HL-60 (cell line): ENCODE measurements at regions not wholly inside any gene's neighbourhood (a gene's known extent, or its start where the extent isn't known, plus 50 kb on each side); places are given as distances from the start of the nearest gene placed in this dataset.

Experiments
- CTCF ChIP-seq: IDR thresholded peaks from one replicate; pipeline ENCODE4 v1.5.1; 2011; ENCODE audit warnings: low read length, control low read depth, inconsistent platforms; ENCODE audit not compliant: insufficient read depth
- GABPA ChIP-seq: IDR thresholded peaks from 2 replicates; pipeline ENCODE4 v1.6.1; 2012; ENCODE audit warnings: low read depth
- POLR2AphosphoS5 ChIP-seq: IDR thresholded peaks from 2 replicates; pipeline ENCODE4 v1.6.1; 2012; ENCODE audit warnings: low read depth
- SPI1 ChIP-seq: IDR thresholded peaks from 2 replicates; pipeline ENCODE4 v1.6.1; 2012; ENCODE audit warnings: low read depth, mild to moderate bottlenecking, borderline replicate concordance
- TF ChIP-seq, protein P1 (sequence below): IDR thresholded peaks from 2 replicates; pipeline ENCODE4 v1.6.1; 2012; ENCODE audit warnings: low read depth; ENCODE audit not compliant: insufficient replicate concordance

DNA sequence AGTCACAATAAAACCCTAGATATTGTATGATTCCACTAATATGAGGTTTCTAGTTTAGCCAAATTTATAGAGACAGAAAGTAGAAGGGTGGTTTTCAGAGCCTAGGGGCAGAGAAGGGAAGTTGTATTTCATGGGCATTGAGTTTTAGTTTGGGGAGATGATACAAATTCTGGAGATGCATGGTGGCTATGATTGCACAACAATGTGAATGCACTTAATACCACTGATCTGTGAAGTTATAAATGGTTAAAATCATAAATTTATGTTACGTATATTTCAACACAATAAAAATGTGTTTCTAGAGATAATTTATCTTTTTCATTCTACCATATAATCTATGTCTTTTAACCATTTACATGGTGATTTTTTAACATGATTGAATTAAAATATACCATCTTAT is 779.3 kb upstream of the BRINP3 start:
- TF ChIP-seq CTCF (no peak), POLR2AphosphoS5 (no peak), GABPA (no peak), SPI1 (no peak)
- TF ChIP-seq, protein P1, sequence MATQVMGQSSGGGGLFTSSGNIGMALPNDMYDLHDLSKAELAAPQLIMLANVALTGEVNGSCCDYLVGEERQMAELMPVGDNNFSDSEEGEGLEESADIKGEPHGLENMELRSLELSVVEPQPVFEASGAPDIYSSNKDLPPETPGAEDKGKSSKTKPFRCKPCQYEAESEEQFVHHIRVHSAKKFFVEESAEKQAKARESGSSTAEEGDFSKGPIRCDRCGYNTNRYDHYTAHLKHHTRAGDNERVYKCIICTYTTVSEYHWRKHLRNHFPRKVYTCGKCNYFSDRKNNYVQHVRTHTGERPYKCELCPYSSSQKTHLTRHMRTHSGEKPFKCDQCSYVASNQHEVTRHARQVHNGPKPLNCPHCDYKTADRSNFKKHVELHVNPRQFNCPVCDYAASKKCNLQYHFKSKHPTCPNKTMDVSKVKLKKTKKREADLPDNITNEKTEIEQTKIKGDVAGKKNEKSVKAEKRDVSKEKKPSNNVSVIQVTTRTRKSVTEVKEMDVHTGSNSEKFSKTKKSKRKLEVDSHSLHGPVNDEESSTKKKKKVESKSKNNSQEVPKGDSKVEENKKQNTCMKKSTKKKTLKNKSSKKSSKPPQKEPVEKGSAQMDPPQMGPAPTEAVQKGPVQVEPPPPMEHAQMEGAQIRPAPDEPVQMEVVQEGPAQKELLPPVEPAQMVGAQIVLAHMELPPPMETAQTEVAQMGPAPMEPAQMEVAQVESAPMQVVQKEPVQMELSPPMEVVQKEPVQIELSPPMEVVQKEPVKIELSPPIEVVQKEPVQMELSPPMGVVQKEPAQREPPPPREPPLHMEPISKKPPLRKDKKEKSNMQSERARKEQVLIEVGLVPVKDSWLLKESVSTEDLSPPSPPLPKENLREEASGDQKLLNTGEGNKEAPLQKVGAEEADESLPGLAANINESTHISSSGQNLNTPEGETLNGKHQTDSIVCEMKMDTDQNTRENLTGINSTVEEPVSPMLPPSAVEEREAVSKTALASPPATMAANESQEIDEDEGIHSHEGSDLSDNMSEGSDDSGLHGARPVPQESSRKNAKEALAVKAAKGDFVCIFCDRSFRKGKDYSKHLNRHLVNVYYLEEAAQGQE = no peak
